Activated CD4-positive, alpha-beta T cell treated with anti-CD3 and anti-CD28 coated beads, Interleukin-2, amount 50 U/mL, for 24 hours (primary cell): ENCODE measurements at regions not wholly inside any gene's neighbourhood (a gene's known extent, or its start where the extent isn't known, plus 50 kb on each side); places are given as distances from the start of the nearest gene placed in this dataset.
"Not testable (repeated sequence)": the region's sequence is repeated elsewhere in the genome, so short reads cannot be mapped to it uniquely, and the experiment has no call there.

Experiments
- DNase-seq, 2 donors: peaks; one replicate each; pipeline ENCODE4 v3.0.0-alpha.2; 2020; ENCODE audit warnings: low read depth in 1 of 2, low spot score in 1 of 2

DNA sequence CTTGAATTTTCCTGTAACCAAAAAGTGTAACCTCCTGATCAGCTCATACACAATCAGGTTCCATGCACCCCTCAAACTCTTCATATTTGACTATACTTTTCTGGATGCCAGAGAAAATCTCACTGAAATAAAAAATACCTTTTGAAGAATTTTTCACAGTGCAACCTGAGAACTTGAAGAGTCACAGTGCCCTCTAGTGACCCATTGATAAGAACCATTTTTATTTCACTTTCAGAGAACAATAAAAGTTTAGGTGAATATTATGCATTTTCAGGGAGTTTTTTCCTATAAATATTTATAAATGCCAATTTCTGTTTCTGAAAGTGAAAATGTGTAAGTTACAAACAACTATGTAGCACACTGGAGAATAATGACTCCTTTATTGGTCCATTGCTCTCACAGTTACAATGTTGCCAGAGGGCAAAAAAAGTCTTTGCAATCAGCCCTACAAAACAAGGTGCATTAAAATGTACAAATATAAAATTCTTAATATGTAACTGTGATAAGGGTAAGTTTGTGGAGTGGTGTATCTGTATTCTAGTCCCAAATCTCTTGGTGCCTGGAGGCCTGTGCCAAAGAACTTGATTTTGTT is 153.6 kb upstream of the INTU start:
- DNase-seq, result no peak

DNA sequence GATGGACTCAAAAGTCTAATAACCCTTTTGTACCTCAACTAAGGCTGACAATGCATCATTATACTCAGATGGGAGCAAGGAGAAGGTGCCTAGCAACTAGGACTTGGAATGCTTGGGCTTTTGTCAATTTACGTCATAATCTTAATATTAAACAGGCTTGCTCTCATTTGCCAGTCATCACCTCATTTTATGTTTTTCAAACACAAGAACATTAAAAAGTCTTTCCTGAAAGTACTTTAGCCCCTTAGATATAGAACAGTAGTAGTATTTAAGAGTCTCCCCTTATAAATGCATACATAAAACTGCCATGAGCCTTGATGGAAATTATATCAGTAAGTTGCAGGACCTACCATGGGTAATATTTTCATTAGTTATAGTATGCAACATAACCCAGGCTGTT is 150.7 kb upstream of the INTU start:
- no peak for DNase-seq

DNA sequence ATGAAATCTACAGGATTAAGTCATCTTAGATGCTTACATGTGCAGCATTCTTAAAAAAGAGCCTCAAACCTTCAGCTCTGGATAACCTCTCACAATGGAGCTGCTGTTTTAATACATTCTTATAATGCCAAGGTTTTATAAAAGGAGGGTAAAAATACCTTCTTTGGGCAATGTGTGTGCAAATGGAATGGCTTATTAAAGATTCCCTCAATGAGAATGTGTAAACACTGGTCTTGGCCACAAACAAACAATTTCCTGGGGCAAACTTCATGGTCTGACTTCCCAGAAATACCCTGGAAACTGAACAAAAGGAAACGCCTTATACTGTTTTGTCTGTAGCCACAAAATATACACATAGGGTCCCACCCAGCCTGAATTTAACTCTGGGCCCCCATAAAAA is 148.6 kb upstream of the INTU start:
- no peak for DNase-seq

DNA sequence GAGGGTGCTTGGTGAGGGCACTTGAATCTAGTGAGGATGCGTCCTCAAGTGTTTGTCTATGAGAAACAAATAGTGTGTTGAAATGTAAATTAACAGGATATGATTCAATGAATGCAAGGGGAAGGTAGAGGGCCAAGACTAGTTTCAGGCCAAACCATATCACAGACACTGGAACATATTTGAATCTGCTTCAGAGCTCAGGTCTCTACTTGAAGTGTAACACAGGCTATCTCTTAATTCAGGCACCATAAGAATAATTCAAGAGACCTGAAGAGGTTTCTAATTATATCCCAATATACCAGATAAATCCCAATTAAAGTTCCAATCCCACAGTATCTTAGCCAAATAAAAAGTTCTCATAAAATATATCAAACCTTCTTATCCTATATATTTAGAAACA is 146.5 kb upstream of the INTU start:
- DNase-seq, result no peak

DNA sequence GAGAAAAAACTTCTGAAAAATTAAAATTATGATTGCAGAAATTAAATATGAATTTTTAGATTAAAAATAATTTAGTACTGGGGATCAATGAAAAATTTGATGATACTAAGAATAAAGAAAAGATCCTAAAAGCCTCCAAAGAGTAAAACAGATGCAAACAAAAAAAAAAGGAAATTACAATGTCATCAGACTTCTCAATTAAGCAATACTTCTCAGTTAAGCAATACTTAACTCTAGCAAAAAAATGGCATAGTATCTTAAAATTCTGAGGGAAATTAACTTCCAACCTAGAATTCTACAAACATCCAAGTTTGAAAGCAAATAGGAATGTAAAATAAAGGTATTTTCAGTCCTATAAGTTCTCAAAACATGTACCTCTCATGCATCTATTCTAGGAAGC is 141.2 kb upstream of the INTU start:
- no peak for DNase-seq

DNA sequence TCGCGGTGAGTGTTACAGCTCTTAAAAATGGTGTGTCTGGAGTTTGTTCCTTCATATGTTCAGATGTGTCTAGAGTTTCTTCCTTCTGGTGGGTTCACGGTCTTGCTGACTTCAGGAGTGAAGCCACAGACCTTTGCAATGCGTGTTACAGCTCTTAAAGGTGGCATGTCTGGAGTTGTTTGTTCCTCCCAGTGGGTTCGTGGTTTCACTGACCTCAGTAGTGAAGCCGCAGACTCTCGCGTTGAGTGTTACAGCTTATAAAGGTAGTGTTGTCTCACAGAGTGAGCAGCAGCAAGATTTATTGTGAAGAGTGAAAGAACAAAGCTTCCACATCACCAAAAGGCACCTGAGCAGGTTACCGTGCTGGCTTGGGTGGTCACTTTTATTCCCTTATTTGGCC is 135.9 kb upstream of the INTU start:
- not testable (repeated sequence) for DNase-seq

DNA sequence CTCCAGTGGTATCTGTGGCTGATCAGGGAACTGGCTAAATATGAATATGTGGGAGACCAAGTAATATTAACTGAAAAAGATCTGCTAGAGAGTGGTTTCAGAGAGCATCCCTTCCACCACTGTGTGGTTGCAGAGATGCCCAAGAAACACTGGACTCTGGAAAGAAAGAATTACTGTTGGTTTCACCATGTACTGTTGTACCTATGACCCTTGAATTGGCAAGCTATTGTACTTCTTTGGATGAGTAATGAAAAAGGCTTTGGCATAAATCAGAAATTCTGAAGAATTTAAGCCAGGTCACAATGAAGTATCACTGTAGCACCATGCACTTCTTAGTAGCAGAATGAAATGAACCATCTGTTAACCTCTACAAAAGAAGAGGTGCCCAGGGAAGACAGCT is 134.4 kb upstream of the INTU start:
- no peak for DNase-seq

DNA sequence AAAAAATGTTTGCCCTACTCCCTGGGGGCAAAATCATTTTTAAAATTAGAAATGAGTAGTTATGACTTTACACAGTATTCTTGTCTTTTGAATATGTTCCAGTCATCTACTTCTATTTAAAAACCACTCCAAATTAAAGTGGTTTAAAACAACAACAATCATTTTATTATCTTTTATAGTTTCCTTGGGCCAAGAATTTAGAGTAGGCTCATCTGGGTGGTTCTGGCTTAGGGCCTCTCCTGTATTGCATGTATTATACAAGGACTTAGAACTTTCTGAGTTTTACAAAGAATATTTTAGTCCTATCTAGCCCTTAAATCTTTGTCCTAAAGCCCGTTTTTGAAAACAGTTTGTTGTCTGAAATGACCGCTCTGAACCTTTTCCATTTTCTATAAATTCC is 132.5 kb upstream of the INTU start:
- DNase-seq, result no peak

DNA sequence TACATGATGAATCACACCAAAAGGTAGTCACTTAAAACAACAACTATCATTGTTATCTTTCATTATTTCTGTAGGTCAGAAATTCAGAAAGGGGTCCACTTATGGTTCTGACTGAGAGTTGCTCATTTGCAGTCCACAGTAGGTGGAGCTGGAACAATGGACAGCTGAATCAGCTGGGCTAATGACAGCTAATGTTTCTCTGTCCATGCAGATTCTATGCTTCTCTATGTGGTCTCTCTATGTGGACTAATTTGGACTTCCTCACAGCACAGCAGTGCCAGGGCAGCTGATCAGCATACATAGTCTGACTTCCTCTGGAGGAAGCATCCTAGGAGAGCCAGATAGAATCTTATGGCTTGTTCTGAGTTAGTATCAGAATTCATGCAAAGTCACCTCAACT is 131.7 kb upstream of the INTU start:
- DNase-seq, result no peak

DNA sequence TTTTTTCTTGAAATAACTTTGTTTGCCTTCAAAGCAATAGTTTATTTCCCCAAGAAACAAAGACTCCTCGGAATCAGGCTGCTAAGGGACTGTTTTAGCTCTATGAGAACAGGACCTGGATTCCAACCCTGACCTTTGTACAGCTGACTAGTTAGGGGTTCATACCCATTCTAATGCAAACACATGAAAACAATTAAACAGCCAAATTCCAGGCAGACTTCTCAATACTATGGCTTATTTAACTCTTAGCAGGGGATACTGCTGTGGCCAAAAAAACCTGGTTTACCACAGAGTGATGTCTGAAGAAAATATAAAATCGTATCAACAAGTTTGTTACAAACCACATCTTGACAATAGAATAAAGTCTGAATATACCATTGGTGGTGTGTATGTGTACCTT is 129.6 kb upstream of the INTU start:
- no peak for DNase-seq

DNA sequence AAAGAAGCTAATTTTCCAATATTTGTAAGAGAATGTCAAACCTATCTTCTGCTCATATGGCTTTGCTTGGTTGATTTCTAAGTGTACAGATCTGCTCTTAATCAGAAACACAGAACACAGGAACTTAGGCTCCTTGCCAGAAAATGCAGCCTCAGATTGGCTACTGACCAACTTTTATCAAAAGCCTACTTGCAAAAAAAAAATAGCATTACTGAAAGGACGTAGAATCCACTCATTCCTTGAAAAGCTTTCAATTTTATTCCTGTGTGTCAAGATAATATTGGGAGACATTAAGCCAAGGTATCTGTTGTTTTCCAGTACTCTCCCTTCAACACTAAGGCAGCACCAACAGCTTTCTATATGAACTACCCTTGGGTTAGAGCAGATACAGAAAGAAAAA is 127.6 kb upstream of the INTU start:
- no peak for DNase-seq

DNA sequence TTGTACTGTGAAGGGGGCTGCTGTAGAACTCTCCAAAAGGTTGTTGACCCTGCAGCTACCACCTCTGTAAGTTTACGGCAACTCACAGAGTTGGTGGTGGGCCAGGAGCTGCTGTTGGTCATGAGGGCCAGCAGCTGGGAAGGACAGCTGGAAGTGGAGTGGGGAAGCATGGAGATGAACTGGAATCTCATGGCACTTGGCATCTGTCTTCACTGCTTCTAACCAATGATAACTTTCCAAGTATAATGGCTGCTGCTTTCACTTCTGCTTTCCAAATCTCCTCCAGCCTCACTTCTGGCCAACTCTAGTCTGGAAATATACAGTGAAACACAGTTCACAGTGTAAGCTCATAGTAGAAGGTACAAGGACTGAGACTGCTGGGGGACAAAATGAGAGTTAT is 126.5 kb upstream of the INTU start:
- DNase-seq, result no peak

DNA sequence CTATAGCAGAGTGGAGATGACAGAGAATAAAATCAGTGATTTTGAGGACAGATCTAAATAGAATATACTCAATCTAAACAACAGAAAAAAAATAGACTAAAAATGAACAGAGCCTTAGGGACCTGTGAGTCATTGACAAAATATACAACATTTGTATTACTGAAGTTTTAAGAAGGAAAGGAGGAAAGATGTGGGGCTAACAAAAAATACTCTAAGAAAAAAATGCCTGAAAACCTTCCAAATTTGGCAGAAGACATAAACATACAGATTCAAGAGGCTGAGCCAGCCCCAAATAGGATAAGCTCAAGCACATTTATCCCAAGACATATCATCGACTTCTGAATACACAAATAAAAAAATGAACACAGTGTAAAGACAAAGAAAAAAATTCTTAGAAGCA is 123.6 kb upstream of the INTU start:
- no peak for DNase-seq

DNA sequence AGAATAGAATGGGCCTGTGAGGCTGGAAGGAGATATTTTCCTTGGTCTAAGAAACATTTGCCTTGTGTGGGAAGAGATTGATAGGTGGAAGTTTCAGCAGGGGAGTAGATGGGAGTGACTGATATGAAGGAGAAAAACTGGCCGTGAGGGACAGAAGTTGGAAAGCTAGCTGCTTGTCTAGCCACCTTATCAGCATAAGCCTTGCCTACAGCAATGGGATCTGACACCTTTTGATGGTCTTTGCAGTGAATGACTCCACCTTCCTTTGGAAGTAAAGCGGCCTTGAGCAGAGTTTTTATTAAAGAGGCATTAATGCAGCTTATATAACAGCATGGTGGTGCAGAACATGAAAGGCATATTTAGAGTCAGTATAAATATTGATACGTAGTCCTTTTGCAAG is 120.1 kb upstream of the INTU start:
- not testable (repeated sequence) for DNase-seq

DNA sequence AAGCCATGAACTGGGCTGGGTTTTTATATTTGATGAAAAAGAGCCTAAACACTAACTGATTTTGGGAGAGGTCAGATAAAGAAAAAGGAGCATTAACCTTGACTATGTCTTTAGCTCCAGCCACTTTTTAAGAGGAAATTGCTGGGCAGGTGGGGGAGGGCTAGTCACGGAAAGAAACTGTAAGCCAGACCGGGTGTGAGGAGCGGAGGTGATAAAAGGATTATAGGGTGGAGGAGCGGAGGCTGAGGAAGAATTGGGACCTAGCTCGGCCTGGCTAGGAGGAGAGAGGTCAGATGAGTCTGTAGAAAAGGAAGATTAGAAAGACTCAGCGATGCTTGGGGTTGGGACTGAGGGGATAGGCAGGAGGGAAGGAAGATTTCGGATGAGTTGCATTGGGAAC is 117.5 kb upstream of the INTU start:
- DNase-seq, result not testable (repeated sequence)

DNA sequence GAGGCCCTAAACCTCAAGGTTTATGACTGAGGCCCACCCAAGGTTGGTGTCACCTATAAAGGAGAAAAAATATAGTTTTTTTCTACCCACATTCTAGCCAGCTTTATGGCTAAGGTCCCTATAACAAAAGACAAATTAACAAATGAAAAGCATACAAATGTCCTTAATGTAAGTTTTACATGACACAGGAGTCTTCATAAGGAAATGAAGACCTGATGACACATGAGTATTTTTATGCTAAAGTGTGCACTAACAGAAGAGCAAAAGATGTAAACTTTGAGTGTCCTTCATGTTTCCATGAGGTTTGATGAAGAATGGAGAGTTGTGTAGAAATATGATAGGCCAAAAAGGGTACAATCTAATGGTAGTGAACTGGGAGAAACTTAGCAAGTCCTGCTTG is 114.7 kb upstream of the INTU start:
- DNase-seq, result no peak

DNA sequence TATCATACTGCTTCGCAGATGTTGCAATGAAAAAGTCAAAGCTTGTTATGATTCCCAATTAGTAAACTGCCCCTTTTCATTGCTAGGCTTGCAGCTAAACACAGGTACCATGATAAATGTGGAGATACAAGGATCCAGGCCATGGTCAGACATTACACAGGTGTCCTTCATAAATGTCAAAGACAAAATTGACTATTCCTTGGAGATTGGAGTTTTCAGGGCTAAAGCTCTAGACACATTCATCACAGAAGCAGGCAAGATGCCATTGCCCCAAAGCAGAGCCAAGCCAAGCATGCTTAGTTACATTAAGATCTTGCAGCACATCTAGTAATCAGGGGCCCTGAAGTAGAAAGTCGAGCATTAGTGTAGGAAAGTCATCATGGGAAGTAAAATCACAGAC is 111.3 kb upstream of the INTU start:
- no peak for DNase-seq

DNA sequence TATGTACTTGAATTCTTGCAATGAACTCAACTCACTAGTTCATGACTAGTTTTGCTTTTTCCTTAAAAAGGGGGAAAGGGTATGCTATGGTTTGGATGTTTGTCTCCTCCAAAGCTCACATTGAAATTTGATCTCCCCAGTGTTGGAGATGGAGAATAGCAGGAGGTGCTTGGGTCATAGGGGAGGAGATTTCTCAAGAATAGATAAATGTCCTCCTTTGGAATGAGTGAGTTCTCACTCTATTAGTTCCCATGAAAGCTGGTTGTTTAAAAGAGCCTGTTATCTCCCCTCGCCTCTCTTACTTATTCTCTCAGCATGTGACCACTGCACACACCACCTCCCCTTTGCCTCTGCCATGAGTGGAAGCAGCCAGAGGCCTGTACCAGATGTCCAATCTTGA is 109.4 kb upstream of the INTU start:
- no peak for DNase-seq

DNA sequence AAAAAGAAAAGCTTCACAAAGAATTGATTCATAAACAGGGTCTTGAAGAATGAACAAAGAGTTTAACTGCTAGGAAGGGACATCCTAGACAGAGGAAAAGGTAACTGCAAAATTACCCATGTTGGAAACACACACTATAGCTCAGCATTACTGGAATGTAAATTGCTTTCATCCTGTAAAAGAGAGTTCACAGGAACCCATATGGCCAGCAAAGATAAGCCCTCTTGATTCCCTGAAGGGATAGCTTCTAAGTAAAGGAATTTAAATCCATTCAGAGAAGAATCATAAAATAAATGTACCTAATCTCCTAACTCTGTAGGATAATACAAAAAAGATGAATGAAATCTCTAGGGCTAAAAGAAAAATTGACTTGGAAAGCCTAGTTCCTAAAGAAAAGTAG is 107.1 kb upstream of the INTU start:
- no peak for DNase-seq

DNA sequence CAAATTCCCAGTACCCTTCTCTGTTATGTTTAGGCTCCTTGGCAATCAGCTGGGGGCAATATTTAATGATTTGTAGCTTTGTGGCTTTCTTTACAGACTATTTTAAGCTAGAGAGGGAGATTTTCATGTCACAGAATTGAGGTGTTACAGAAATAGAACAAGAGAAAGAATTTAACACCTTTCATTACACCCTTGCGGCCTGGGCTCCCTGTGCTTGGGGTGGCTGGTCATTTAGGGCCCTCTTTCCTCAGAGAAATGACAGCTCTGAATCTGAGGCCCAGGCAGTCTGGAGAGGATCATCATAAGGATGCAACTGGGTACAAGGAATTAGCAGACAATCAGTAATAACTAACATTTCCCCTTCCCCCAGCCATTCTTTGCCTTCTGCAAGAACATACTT is 104.5 kb upstream of the INTU start:
- no peak for DNase-seq

DNA sequence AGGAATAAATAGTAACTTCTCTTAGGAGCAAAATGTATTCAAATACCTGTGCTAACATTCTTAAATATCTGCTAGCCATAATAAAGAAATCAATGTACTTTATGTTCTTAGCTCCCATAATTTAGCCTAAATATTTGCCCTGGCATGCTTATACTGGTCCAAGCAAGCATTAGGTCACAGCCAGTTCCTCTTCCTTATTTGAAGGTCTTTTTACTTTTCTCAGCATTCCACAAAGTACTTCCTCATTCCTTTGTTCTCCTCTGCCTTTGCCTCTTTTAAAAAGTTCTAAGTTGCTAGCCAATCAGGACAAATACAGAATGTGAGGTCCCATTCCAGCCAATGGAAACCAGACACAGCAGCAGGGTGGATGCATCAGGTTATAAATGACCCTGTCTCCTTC is 102.9 kb upstream of the INTU start:
- not testable (repeated sequence) for DNase-seq

DNA sequence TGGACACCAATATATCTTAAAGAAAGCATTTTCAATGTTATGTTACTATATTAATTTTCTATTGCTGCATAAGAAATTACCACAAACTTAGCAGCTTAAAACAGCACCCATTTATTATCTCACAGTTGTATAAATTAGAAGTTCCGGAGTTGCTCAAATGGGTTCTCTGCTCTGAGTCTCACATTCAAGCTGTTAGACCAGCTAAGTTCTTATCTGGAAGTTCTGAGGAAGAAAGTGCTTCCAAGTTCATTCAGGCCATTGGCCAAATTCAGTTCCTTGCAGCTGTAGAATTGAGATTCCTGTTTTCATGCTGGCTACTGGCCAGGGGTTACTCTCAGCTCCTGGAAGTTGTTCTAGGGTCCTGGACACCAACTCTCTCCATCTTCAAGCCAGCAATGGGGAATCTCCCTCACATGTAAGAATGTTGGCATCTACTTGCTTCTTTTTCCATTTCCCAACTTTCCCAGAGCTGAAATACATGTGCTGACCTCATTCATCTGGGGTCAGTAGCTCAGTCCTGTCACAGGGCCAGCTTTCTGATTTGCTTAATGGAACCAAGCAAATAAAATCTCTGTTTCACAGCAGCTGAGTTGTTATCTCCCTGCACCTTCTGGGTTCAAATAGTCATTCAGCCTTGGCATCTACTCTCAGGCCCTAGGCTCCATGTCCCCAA is 99.6 kb upstream of the INTU start:
- no peak for DNase-seq

DNA sequence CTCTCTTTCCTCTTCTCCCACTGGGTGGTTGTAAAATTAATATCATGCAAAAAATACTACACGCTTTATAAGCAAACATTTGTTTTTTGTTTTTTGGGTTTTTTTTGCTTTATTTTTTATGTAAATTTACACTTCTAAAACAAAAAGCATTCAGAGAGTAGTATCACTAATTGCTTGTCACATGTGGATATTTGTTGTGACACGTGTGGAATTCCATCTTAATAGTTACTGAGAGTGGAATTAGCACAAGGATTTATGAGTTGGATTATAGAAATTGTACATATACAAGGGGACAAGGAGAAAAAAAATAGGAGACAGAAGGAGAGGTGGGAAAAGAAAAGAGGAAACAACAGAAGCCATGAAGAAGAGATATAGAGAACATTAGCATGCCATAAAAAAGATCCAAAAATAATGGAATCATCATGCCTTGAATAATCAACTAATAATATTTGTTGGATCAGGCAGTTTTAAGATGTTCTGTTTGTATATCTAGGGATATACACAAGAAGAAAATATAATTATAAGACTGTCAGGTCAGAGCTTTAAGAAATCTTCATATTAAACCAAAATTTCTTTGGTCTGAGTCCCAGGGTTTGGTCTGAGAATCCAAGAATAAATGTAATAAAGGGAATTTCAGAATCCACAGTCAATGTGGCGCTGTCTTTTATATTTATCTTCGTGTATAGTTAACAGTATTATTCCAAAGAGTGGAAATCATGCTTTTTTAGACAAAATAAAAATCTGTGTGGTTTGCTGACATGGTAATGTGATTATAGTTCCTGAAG is 98.5 kb upstream of the INTU start:
- DNase-seq, result no peak
